Mesendoderm (in vitro differentiated cells): ENCODE measurements at regions not wholly inside any gene's neighbourhood (a gene's known extent, or its start where the extent isn't known, plus 50 kb on each side); places are given as distances from the start of the nearest gene placed in this dataset.

Experiments used
- DNase-seq: peaks from one replicate; pipeline ENCODE4 v3.0.0; 2013
- H2AK5ac ChIP-seq: 2 replicates; pipeline ENCODE4 v1.6.1; 2013; ENCODE audit warnings: low read length, inconsistent platforms
- H2BK120ac ChIP-seq: 2 replicates; pipeline ENCODE4 v1.6.1; 2013; ENCODE audit warnings: low read depth, mild to moderate bottlenecking, low read length, moderate library complexity, mixed read lengths
- H2BK15ac ChIP-seq: replicated peaks from 2 replicates; pipeline ENCODE4 v1.6.1; 2013; ENCODE audit warnings: low read depth, mild to moderate bottlenecking, moderate library complexity
- H2BK5ac ChIP-seq: 2 replicates; pipeline ENCODE4 v1.6.1; 2013; ENCODE audit warnings: low read length, inconsistent platforms
- H3K18ac ChIP-seq: 2 replicates; pipeline ENCODE4 v1.6.1; 2013; ENCODE audit warnings: mild to moderate bottlenecking, low read length, mixed read lengths
- H3K23ac ChIP-seq: one replicate; pipeline ENCODE4 v1.6.1; 2013; ENCODE audit warnings: low read length
- H3K27ac ChIP-seq: 2 replicates; pipeline ENCODE4 v1.5.1; 2013; ENCODE audit warnings: low read depth, mild to moderate bottlenecking, inconsistent platforms, low read length, moderate library complexity
- H3K27me3 ChIP-seq: 2 replicates; pipeline ENCODE4 v1.6.1; 2013; ENCODE audit warnings: low read length, control low read depth, mild to moderate bottlenecking, inconsistent platforms; ENCODE audit not compliant: insufficient read depth, poor library complexity
- H3K36me3 ChIP-seq: 2 replicates; pipeline ENCODE4 v1.6.1; 2013; ENCODE audit warnings: low read length, inconsistent platforms; ENCODE audit not compliant: control insufficient read depth, insufficient read depth
- H3K4ac ChIP-seq: one replicate; pipeline ENCODE4 v1.6.1; 2013; ENCODE audit warnings: low read depth, mild to moderate bottlenecking, low read length, moderate library complexity
- H3K4me1 ChIP-seq: 2 replicates; pipeline ENCODE4 v1.6.1; 2013; ENCODE audit warnings: low read depth, low read length, inconsistent platforms; ENCODE audit not compliant: control insufficient read depth
- H3K4me2 ChIP-seq: 2 replicates; pipeline ENCODE4 v1.6.1; 2013; ENCODE audit warnings: low read length
- H3K4me3 ChIP-seq: 2 replicates; pipeline ENCODE4 v1.5.1; 2013; ENCODE audit warnings: mild to moderate bottlenecking, low read length
- H3K56ac ChIP-seq: one replicate; pipeline ENCODE4 v1.6.1; 2013; ENCODE audit warnings: low read length
- H3K79me1 ChIP-seq: 2 replicates; pipeline ENCODE4 v1.6.1; 2013; ENCODE audit warnings: low read length, inconsistent platforms
- H3K79me2 ChIP-seq: 2 replicates; pipeline ENCODE4 v1.6.1; 2013; ENCODE audit warnings: mild to moderate bottlenecking, low read length; ENCODE audit not compliant: control insufficient read depth, insufficient read depth
- H3K9ac ChIP-seq: 2 replicates; pipeline ENCODE4 v1.6.1; 2013; ENCODE audit warnings: low read length, inconsistent platforms
- H4K5ac ChIP-seq: one replicate; pipeline ENCODE4 v1.6.1; 2013; ENCODE audit warnings: low read length
- H4K8ac ChIP-seq: one replicate; pipeline ENCODE4 v1.6.1; 2013; ENCODE audit warnings: low read depth, mild to moderate bottlenecking, control low read depth, low read length, moderate library complexity
- WGBS: extraction: QIAGEN DNeasy Blood & Tissue Kit; methylation state at CpG from one replicate; pipeline ENCODE4 v1.1.7; 2013; ENCODE audit warnings: low lambda C conversion rate, missing lambda C conversion rate; ENCODE audit not compliant: insufficient coverage; ENCODE audit errors: extremely low coverage; 5-methylcytosine and 5-hydroxymethylcytosine counted together

GRCh38 chr1:194698908-194699318 is 1512.5 kb upstream of the B3GALT2 start:
- Histone ChIP-seq H3K4me3 (no peak overlapping the region), H2BK120ac (no peak overlapping the region), H3K27ac (no peak overlapping the region), H3K9ac (no peak overlapping the region), H3K18ac (no peak overlapping the region), H4K5ac (no peak overlapping the region), H3K79me2 (no peaks in the 10 kb centered on the region), H3K4ac (no peak overlapping the region), H3K4me1 (no peaks in the 10 kb centered on the region), H3K4me2 (no peak overlapping the region), H3K79me1 (no peaks in the 10 kb centered on the region), H3K23ac (no peak overlapping the region), H2AK5ac (no peak overlapping the region), H3K56ac (no peak overlapping the region), H2BK15ac (no peak overlapping the region), H4K8ac (no peak overlapping the region), H2BK5ac (no peak overlapping the region), H3K27me3 (no peaks in the 10 kb centered on the region), H3K36me3 (no peaks in the 10 kb centered on the region)
- DNase-seq = no peak
- WGBS = no CpG with 5 or more reads among the region's 7 CpGs

DNA sequence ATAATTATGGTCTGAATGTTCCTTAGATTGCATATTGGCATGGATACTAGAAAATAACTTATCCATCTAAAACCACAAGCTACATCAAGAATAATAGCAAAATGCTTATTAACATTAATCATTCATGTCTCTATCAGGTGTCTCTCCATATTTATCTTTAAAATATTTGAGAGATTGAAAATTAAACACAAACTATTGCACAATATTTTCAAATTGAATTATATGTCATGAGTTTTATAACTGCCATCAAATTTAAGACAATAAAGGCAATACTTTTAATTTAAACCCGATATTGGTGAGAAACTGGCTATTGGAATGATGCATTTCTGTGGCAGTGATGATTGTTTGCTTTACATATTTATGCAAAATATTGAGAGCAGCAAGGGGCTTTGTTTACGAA is 1506.8 kb upstream of the B3GALT2 start:
- H3K4ac ChIP-seq = no peak overlapping the region
- no CpG with 5 or more reads among the region's 2 CpGs for WGBS

GRCh38 chr1:194684636-194685035 is 1498.2 kb upstream of the B3GALT2 start:
- Histone ChIP-seq H3K18ac (no peak overlapping the region), H3K27ac (no peak overlapping the region), H4K8ac (no peak overlapping the region), H3K36me3 (no peaks in the 10 kb centered on the region), H3K79me2 (no peaks in the 10 kb centered on the region), H3K4me1 (no peaks in the 10 kb centered on the region), H3K4me2 (no peak overlapping the region), H2BK15ac (no peak overlapping the region), H3K4me3 (no peak overlapping the region), H4K5ac (no peak overlapping the region), H3K79me1 (no peaks in the 10 kb centered on the region), H2AK5ac (no peak overlapping the region), H2BK120ac (no peak overlapping the region), H3K9ac (no peak overlapping the region), H2BK5ac (no peak overlapping the region), H3K23ac (no peak overlapping the region), H3K4ac (no peak overlapping the region), H3K56ac (no peak overlapping the region), H3K27me3 (no peaks in the 10 kb centered on the region)
- whole genome bisulfite sequencing = no CpG with 5 or more reads among the region's 2 CpGs
- no peak for DNase-seq

More for the DNA sequence above, 1506.8 kb upstream of the B3GALT2 start:
- H3K18ac ChIP-seq = no peak overlapping the region
- H3K27me3 ChIP-seq = no peaks in the 10 kb centered on the region
- no peak overlapping the region for H2BK5ac ChIP-seq
- no peak overlapping the region for H3K56ac ChIP-seq
- no peak overlapping the region for H2BK15ac ChIP-seq
- H3K4me2 ChIP-seq = no peak overlapping the region
- no peaks in the 10 kb centered on the region for H3K36me3 ChIP-seq
- DNase-seq = no peak
- H3K23ac ChIP-seq = no peak overlapping the region
- H3K27ac ChIP-seq = no peak overlapping the region
- no peak overlapping the region for H2AK5ac ChIP-seq
- no peak overlapping the region for H4K5ac ChIP-seq
- H4K8ac ChIP-seq = no peak overlapping the region
- H3K4me3 ChIP-seq = no peak overlapping the region
- no peaks in the 10 kb centered on the region for H3K79me1 ChIP-seq
- no peaks in the 10 kb centered on the region for H3K4me1 ChIP-seq
- no peaks in the 10 kb centered on the region for H3K79me2 ChIP-seq
- no peak overlapping the region for H3K9ac ChIP-seq
- H2BK120ac ChIP-seq = no peak overlapping the region

DNA sequence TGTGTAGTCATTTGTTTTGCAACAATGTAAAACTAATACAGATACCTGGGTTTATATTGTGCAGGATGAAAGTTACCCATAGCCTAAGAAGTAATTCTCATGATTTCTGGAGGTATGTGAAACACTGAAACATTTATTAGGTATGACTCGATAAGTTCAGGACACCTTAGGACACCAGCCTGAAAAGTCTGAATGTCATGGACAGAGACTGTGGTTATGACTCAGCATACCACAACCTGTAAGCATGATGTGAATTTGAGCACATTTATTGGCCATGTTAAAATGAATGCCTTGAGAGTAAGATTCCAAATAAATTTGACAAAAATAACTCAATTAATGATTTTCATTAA is 1471.7 kb upstream of the B3GALT2 start:
- WGBS = no CpG with 5 or more reads among the region's 1 CpG
- Histone ChIP-seq H3K23ac (no peak overlapping the region), H4K5ac (no peak overlapping the region), H3K18ac (no peak overlapping the region), H3K27me3 (no peaks in the 10 kb centered on the region), H2BK120ac (no peak overlapping the region), H3K36me3 (no peaks in the 10 kb centered on the region), H3K27ac (no peak overlapping the region), H3K4me1 (no peaks in the 10 kb centered on the region), H3K9ac (no peak overlapping the region), H3K4me3 (no peak overlapping the region), H3K79me1 (no peaks in the 10 kb centered on the region), H3K4me2 (no peak overlapping the region), H2BK5ac (no peak overlapping the region), H3K4ac (no peak overlapping the region), H2BK15ac (no peak overlapping the region), H2AK5ac (no peak overlapping the region), H3K56ac (no peak overlapping the region), H4K8ac (no peak overlapping the region), H3K79me2 (no peaks in the 10 kb centered on the region)
- no peak for DNase-seq

- Histone ChIP-seq H3K18ac (no peak overlapping the region), H4K8ac (no peak overlapping the region), H2BK15ac (no peak overlapping the region), H2AK5ac (no peak overlapping the region), H2BK120ac (no peak overlapping the region), H3K23ac (no peak overlapping the region), H3K27ac (no peak overlapping the region), H3K27me3 (no peaks in the 10 kb centered on the region), H3K79me2 (no peaks in the 10 kb centered on the region), H3K4ac (no peak overlapping the region), H3K56ac (no peak overlapping the region), H3K79me1 (no peaks in the 10 kb centered on the region), H3K36me3 (no peaks in the 10 kb centered on the region), H4K5ac (no peak overlapping the region), H2BK5ac (no peak overlapping the region), H3K9ac (no peak overlapping the region), H3K4me1 (no peaks in the 10 kb centered on the region), H3K4me2 (no peak overlapping the region), H3K4me3 (no peak overlapping the region)
- whole genome bisulfite sequencing = no CpG with 5 or more reads among the region's 1 CpG
- no peak for DNase-seq
Measured at GRCh38 chr1:194654956-194655355, 1468.5 kb upstream of the B3GALT2 start.

DNA sequence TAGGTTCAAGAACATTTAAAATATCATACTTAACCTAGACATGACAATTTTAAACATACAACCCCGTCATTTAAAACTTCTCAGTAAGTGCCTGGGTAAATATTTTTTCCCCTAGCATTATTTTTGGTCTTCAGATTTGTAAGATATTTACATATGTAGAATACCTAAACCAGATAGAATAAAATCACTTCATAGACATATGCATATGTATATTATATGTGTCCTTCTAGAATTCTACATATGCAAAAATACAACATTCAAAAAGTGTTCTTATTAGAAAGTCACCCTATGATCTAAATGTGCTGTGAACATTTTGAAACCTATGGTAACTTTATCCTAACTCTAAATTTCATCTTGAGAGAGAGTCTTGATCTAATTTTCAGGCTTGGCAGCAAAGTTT is 1467.0 kb upstream of the B3GALT2 start:
- Histone ChIP-seq H4K8ac (no peak overlapping the region), H4K5ac (no peak overlapping the region), H3K4me2 (no peak overlapping the region), H3K4me3 (no peak overlapping the region), H3K4ac (no peak overlapping the region), H2AK5ac (no peak overlapping the region), H2BK15ac (no peak overlapping the region), H3K27ac (no peak overlapping the region), H3K79me2 (no peaks in the 10 kb centered on the region), H3K27me3 (no peaks in the 10 kb centered on the region), H3K4me1 (no peaks in the 10 kb centered on the region), H3K56ac (no peak overlapping the region), H3K9ac (no peak overlapping the region), H3K79me1 (no peaks in the 10 kb centered on the region), H2BK5ac (no peak overlapping the region), H3K18ac (no peak overlapping the region), H2BK120ac (no peak overlapping the region), H3K23ac (no peak overlapping the region), H3K36me3 (no peaks in the 10 kb centered on the region)
- WGBS = 100% methylated on average over 1 of the region's 1 CpG
- no peak for DNase-seq
